ENCODE measurements at regions not wholly inside any gene's neighbourhood (a gene's known extent, or its start where the extent isn't known, plus 50 kb on each side); places are given as distances from the start of the nearest gene placed in this dataset.

DNA sequence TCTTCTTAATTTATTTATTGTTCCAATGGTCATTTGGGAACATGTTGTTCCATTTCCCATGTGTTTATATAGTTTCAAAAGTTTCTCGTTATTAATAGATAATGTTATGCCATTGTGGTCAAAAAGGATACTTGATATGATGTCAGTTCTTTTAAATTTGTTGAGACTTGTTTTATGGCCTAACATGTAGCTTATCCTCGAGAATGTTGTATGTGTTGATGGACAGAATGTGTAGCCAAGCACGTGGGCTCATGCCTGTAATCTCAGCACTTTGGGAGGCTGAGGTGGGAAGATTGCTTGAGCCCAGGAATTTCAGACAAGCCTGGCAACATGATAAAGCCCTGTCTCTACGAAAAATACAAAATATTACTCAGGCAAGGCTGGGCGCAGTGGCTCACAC is 168.5 kb upstream of the USP38 start:
- TF ChIP-seq, protein P1, sequence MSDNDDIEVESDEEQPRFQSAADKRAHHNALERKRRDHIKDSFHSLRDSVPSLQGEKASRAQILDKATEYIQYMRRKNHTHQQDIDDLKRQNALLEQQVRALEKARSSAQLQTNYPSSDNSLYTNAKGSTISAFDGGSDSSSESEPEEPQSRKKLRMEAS (IDR thresholded peaks at IDR 0.05) = no peak
- TF ChIP-seq, protein P2, sequence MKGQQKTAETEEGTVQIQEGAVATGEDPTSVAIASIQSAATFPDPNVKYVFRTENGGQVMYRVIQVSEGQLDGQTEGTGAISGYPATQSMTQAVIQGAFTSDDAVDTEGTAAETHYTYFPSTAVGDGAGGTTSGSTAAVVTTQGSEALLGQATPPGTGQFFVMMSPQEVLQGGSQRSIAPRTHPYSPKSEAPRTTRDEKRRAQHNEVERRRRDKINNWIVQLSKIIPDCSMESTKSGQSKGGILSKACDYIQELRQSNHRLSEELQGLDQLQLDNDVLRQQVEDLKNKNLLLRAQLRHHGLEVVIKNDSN (IDR thresholded peaks at IDR 0.05) = no peak
- TF ChIP-seq TEAD4 (IDR thresholded peaks at IDR 0.05) (no peak), CREB1 (IDR thresholded peaks at IDR 0.05; ENCODE audit: low read depth) (no peak), ZBTB7A (IDR thresholded peaks at IDR 0.05; ENCODE audit: low read depth) (no peak), YY1 (IDR thresholded peaks at IDR 0.05; ENCODE audit: low read depth) (no peak), TCF12 (IDR thresholded peaks at IDR 0.05; ENCODE audit: low read depth) (no peak), EP300 (IDR thresholded peaks at IDR 0.05; ENCODE audit: borderline replicate concordance) (no peak)

DNA sequence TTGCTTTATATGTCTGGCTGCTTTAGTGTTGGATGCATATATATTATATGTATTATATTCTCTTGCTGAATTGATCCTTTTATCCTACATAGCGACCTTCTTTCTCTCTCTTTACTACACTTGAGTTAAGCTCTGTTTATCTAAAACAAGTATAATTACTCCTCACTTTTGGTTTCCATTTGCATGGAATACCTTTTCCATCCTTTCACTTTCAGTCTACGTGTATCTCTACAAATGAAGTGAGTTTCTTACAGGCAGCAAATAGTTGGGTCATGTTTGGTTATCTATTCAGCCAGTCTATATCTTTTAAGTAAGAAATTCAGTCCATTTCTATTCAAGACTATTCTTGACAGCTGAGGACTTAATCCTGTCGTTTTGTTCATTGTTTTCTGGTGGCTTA is 167.5 kb upstream of the USP38 start:
- TF ChIP-seq, protein P2 (IDR thresholded peaks at IDR 0.05) = no peak
- TF ChIP-seq CREB1 (IDR thresholded peaks at IDR 0.05; ENCODE audit: low read depth) (no peak), RAD21 (IDR thresholded peaks at IDR 0.05; ENCODE audit: low read depth) (no peak), ZBTB7A (IDR thresholded peaks at IDR 0.05; ENCODE audit: low read depth) (no peak), TAF1 (IDR thresholded peaks at IDR 0.05; ENCODE audit: low read depth) (no peak), NFIC (IDR thresholded peaks at IDR 0.05) (no peak), EGR1 (IDR thresholded peaks at IDR 0.05) (no peak), YY1 (IDR thresholded peaks at IDR 0.05; ENCODE audit: low read depth) (no peak), FOXM1 (IDR thresholded peaks at IDR 0.05; ENCODE audit: borderline replicate concordance, low read depth) (no peak), TEAD4 (IDR thresholded peaks at IDR 0.05) (no peak), EP300 (IDR thresholded peaks at IDR 0.05; ENCODE audit: borderline replicate concordance) (no peak), CEBPB (IDR thresholded peaks at IDR 0.05) (no peak), TCF12 (IDR thresholded peaks at IDR 0.05; ENCODE audit: low read depth) (no peak)
- TF ChIP-seq, protein P3, sequence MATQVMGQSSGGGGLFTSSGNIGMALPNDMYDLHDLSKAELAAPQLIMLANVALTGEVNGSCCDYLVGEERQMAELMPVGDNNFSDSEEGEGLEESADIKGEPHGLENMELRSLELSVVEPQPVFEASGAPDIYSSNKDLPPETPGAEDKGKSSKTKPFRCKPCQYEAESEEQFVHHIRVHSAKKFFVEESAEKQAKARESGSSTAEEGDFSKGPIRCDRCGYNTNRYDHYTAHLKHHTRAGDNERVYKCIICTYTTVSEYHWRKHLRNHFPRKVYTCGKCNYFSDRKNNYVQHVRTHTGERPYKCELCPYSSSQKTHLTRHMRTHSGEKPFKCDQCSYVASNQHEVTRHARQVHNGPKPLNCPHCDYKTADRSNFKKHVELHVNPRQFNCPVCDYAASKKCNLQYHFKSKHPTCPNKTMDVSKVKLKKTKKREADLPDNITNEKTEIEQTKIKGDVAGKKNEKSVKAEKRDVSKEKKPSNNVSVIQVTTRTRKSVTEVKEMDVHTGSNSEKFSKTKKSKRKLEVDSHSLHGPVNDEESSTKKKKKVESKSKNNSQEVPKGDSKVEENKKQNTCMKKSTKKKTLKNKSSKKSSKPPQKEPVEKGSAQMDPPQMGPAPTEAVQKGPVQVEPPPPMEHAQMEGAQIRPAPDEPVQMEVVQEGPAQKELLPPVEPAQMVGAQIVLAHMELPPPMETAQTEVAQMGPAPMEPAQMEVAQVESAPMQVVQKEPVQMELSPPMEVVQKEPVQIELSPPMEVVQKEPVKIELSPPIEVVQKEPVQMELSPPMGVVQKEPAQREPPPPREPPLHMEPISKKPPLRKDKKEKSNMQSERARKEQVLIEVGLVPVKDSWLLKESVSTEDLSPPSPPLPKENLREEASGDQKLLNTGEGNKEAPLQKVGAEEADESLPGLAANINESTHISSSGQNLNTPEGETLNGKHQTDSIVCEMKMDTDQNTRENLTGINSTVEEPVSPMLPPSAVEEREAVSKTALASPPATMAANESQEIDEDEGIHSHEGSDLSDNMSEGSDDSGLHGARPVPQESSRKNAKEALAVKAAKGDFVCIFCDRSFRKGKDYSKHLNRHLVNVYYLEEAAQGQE (IDR thresholded peaks at IDR 0.05; ENCODE audit: low read depth) = no peak
- TF ChIP-seq, protein P1 (IDR thresholded peaks at IDR 0.05) = no peak

DNA sequence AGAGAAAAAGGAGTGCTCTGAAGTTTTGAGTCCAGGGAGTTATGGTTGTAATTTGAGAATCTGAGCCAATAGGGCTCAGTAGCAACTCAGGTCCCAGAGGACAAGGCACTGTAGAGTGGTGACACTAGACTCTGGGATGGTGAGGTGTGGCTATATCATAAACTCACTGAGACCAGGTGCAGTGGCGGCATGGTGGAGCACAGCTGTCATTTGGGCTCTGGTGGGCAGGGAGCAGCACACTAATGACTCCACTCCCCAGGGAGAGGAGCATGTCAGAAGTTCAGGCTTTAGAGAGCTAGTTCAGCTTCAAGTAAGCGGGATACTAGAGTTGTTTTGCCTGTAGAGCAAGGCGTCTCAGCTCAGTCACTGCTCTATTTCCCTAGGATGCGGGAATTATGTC is 165.4 kb upstream of the USP38 start:
- TF ChIP-seq EGR1 (IDR thresholded peaks at IDR 0.05) = no peak
- TF ChIP-seq YY1 (IDR thresholded peaks at IDR 0.05; ENCODE audit: low read depth) = no peak
- TF ChIP-seq TAF1 (IDR thresholded peaks at IDR 0.05; ENCODE audit: low read depth) = no peak
- no peak for TF ChIP-seq NFIC (IDR thresholded peaks at IDR 0.05)
- TF ChIP-seq TCF12 (IDR thresholded peaks at IDR 0.05; ENCODE audit: low read depth) = no peak
- TF ChIP-seq TEAD4 (IDR thresholded peaks at IDR 0.05) = no peak
- TF ChIP-seq RAD21 (IDR thresholded peaks at IDR 0.05; ENCODE audit: low read depth) = no peak
- TF ChIP-seq, protein P3 (IDR thresholded peaks at IDR 0.05; ENCODE audit: low read depth) = no peak

DNA sequence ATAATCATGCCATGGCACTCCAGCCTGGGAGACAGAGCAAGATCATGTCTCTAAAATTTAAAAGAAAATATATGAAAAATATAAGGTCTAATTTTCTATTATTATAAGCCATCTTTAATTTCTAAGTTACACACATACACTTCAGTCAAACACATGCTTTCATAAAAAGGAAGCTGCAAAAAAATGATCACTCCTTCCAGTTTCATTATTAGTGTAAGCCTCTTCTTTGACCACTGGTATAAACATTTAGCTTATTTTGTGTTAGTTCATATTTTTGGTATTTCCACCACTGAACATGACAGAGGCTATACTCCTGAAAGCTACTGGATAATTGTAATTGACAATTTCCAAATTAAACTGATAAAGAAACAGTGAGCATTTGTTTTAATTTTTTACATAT is 163.3 kb upstream of the USP38 start:
- TF ChIP-seq YY1 (IDR thresholded peaks at IDR 0.05; ENCODE audit: low read depth) = no peak
- TF ChIP-seq FOXM1 (IDR thresholded peaks at IDR 0.05; ENCODE audit: borderline replicate concordance, low read depth) = no peak
- TF ChIP-seq ZBTB7A (IDR thresholded peaks at IDR 0.05; ENCODE audit: low read depth) = no peak

DNA sequence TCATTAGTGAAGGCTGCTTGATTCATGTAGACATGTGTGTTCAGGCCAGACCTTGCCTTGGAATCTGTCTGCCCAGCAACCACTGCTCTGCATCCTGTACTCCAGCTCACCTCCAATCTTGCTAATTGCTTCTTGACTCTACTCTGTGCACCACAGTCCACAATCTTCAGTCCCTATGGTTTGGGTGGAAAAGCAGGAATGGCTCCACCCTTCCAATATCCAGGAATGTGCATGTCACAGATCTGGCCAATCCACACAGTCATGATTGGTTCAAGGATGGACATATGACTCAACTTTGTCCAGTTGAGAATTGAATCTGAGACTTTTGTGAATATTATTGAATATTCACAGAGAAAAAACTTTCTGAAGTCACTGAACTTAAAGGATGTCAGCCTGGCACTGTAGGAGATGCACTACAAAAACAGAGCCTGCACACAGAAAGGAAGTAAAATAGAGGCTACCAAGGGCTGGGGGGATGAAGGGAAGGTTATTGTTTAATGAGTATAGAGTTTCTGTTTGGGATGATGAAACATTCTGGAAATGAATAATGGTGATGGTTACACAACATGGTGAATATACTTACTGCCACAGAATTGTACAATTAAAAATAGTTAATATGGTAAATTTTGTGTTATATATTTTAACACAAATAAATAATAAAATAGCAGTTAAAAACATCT is 161.3 kb upstream of the USP38 start:
- TF ChIP-seq EGR1 (IDR thresholded peaks at IDR 0.05) (no peak), CREB1 (IDR thresholded peaks at IDR 0.05; ENCODE audit: low read depth) (no peak)

DNA sequence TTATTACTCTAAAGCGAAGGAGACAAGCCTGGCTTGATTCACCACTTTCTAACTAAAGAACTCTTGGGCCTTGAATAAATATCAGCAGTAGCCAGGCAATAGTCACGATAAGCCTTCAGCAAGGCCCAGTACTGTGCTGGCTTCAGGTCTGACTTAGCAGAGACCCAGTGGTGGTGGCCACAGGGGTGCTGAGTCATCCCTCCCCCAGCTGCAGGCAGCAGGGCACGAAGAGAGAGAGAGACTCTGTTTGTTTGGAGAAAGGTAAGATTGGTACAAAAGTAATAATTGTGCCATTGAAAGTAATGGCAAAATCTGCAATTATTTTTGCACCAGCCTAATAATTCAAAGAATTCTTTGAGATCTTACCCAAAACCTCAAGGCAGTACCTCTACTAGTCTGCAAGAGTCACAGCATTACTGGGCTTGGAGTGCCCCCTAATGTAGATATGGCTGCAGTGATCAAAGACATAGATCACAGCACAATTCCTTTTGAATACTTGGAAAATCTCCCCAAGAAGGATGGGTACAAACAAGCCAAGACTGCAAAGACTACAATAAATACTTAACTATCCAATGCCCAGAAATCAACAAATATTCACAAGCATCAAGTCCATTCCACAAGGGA is 159.5 kb upstream of the USP38 start:
- peak; percentile 94 for TF ChIP-seq RAD21 (IDR thresholded peaks at IDR 0.05; ENCODE audit: low read depth)
- TF ChIP-seq TEAD4 (IDR thresholded peaks at IDR 0.05) = no peak; the same call in 1 of the 2 replicates
